Hepatocyte (in vitro differentiated cells): ENCODE measurements at regions not wholly inside any gene's neighbourhood (a gene's known extent, or its start where the extent isn't known, plus 50 kb on each side); places are given as distances from the start of the nearest gene placed in this dataset.

Source experiments
- EZH2 ChIP-seq: fragments of 200-600 bp; sonication (generic); IDR thresholded peaks from 2 replicates; pipeline ENCODE4 v1.6.1; 2016; ENCODE audit warnings: antibody characterized with exemption, mild to moderate bottlenecking, borderline replicate concordance
- TF ChIP-seq, protein P1 (sequence below): fragments of 200-600 bp; sonication (generic); IDR thresholded peaks from 2 replicates; pipeline ENCODE4 v1.5.1; 2016; ENCODE audit warnings: antibody characterized with exemption, mild to moderate bottlenecking; ENCODE audit not compliant: poor library complexity

- TF ChIP-seq, protein P1, sequence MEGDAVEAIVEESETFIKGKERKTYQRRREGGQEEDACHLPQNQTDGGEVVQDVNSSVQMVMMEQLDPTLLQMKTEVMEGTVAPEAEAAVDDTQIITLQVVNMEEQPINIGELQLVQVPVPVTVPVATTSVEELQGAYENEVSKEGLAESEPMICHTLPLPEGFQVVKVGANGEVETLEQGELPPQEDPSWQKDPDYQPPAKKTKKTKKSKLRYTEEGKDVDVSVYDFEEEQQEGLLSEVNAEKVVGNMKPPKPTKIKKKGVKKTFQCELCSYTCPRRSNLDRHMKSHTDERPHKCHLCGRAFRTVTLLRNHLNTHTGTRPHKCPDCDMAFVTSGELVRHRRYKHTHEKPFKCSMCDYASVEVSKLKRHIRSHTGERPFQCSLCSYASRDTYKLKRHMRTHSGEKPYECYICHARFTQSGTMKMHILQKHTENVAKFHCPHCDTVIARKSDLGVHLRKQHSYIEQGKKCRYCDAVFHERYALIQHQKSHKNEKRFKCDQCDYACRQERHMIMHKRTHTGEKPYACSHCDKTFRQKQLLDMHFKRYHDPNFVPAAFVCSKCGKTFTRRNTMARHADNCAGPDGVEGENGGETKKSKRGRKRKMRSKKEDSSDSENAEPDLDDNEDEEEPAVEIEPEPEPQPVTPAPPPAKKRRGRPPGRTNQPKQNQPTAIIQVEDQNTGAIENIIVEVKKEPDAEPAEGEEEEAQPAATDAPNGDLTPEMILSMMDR = peak; percentile 51
- no peak for TF ChIP-seq EZH2
Observed at GRCh38 chr4:65033899-65034298, 624.6 kb upstream of the TECRL start.
